ENCODE measurements at regions not wholly inside any gene's neighbourhood (a gene's known extent, or its start where the extent isn't known, plus 50 kb on each side); places are given as distances from the start of the nearest gene placed in this dataset.

- TF ChIP-seq CTCF (IDR thresholded peaks at IDR 0.05) (peak; percentile 80), EZH2 (IDR thresholded peaks at IDR 0.05; ENCODE audit: borderline replicate concordance, insufficient read depth, low read depth, low read length, poor library complexity, severe bottlenecking) (no peak)
Measured at GRCh38 chr4:112075129-112075753, 70.0 kb upstream of the FAM241A start.

All from B cell (primary cell).